Neural progenitor cell (in vitro differentiated cells): ENCODE measurements at regions not wholly inside any gene's neighbourhood (a gene's known extent, or its start where the extent isn't known, plus 50 kb on each side); places are given as distances from the start of the nearest gene placed in this dataset.

ENCODE experiments used
- CTCF ChIP-seq: fragments of 200-600 bp; sonication (generic); IDR thresholded peaks from 2 replicates; pipeline ENCODE4 v1.5.1; 2017; ENCODE audit warnings: antibody characterized with exemption, mild to moderate bottlenecking
- EZH2 ChIP-seq: fragments of 200-600 bp; sonication (generic); IDR thresholded peaks from 2 replicates; pipeline ENCODE4 v1.6.1; 2017; ENCODE audit warnings: antibody characterized with exemption, mild to moderate bottlenecking, moderate library complexity
- EZH2phosphoT487 ChIP-seq: fragments of 200-600 bp; sonication (generic); IDR thresholded peaks from 2 replicates; pipeline ENCODE4 v1.6.1; 2017; ENCODE audit warnings: antibody characterized with exemption

GRCh38 chr4:36915717-36916116 is 328.8 kb upstream of the NWD2 start:
- TF ChIP-seq CTCF (no peak), EZH2 (no peak), EZH2phosphoT487 (no peak)
